ENCODE measurements at regions not wholly inside any gene's neighbourhood (a gene's known extent, or its start where the extent isn't known, plus 50 kb on each side); places are given as distances from the start of the nearest gene placed in this dataset.
"Not testable (repeated sequence)": the region's sequence is repeated elsewhere in the genome, so short reads cannot be mapped to it uniquely, and the experiment has no call there.

DNA sequence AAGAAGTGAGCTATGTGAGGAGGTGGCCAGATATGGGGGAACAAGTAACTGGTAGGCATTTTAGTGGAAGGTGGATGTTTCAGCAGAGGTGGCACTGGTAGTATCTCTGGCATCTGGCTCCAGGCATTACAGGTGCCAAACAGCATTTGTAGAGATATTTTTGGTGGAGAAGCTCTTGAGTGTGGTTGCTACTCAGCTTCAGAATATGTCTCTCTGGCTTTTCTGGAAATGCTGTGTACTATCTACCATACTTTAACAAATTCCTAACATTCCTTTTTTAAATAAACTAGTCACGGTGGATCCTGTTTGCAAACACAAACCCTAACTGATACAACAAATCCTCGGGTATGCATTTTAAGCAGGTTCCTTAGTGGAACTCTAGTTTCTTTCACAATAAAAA, 128.0 kb downstream of the BARX2 start:
- no peak for DNase-seq

DNA sequence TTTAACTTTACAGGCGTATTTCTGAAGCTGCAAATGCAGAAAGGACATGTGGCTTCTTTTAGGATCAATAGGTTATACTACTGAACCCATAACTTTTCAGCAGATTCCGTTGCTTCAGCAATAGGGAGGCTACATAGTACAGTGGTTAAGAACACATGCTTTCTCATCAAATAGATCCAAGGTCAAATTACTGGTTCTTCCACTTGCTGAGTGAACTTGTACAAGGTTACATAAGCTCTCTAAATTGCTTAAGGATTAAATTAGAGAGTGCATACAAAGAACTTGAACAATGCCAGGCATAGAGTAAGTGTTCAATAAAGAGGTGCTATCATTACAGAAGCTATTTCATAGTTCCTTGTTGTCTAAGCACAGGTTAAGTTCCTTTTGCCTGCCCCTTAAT, 129.6 kb downstream of the BARX2 start:
- no peak for DNase-seq

DNA sequence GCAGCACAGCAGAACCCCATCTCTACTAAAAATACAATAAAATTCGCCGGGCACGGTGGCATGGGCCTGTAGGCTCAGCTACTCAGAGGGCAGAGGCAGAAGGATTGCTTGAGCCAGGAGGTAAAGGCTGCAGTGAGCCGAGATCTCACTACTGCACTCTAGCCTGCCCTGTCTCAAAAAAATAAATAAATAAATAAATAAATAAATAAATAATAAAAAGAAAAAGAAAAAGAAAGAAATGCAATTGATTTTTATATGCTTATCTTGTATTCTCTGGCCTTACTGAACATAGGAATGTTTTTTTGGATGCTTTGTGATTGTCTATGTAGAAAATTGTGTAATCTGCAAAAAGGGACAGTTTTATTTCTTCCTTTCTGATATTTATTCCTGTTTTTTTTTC, 132.5 kb downstream of the BARX2 start:
- no peak for DNase-seq

DNA sequence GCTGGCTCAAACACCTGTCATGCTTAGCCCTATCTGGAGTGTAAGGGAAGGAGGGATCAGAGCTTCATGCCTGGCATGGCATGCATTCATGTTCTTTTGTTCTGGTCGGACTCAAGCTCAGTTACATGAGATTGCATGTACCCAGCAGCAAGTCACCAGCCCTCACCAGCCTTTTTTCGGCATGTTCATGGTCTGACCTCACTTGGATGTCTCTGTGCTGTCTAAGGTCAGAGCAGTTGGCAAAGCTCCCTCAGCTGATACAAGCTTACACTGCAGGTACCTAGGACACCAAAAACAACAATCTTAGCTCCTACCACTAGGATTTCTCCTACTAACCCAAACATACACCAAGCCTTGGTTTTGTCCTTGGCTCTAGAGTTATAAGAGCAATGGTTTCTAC, 152.6 kb downstream of the BARX2 start:
- no peak for DNase-seq

DNA sequence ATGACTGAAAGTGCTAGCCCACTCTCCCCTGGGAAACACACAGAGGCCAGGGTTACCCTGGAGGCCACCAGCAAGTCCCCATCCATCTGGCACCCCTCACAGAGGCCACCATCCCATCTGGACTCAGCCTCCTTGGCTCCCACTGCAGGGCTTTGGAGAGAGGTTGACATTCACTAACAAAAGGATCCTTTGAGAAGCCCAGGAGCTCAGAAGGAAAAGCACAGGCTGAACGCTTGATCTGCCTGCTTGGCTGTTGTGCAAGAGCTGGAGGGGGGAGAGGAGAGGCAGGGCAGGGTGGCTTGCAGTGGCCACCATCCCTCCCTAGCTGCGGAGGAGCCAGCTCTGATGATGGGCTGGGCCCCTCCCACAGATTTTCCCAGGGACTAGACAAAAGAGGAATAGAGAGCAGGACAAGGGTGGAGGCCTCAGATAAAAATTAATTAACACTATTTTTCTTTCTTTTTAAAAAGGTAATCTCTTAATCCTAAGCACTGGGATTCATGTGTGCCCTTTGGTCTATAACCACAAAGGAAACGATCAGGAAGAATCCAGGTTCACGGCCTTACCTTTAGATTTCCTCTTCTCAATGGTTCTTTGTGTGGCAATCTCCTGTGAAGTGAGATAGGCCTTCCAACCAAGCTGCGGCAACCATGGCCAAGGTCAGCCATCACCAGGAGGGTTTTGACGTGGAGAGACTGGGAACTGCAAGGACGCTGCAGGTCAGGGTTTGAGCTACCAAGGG, 154.7 kb downstream of the BARX2 start:
- no peak for DNase-seq

DNA sequence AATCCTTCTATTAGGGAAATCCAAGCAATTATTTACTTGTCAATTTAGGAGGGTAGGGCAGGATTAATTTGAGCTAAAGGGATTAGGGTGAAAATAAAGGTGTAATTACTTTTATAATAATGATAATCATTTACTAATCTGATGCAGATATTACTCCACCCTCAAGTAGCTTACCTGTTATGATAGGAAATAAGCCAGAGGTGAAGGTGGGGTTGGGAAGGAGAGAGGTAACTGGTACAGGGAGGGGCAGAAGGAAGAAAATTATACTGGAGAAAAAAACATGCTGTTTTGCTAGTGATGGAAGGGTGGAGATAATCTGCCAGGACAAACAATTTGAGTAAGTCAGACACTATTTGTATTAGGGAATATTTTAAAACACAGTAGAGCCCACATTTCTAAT, 157.7 kb downstream of the BARX2 start:
- no peak for DNase-seq

DNA sequence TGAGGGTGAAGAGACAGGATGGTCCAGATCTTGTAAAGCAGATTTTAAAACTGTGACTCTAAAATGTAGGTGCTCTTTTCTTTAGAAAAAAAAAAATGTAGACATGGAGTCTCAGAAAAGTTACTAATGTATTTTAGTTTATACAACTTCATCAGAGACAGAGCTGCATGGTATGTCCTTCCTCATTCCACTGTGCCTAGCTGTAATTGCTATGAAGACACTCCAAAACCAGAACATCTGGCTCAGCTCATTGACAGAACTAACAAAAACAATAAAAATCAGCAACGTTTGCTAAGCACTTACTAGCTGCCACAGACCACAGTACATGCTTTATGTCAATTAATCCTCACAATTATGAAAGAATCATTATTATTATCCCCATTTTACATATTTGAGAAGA, 160.7 kb downstream of the BARX2 start:
- no peak for DNase-seq

DNA sequence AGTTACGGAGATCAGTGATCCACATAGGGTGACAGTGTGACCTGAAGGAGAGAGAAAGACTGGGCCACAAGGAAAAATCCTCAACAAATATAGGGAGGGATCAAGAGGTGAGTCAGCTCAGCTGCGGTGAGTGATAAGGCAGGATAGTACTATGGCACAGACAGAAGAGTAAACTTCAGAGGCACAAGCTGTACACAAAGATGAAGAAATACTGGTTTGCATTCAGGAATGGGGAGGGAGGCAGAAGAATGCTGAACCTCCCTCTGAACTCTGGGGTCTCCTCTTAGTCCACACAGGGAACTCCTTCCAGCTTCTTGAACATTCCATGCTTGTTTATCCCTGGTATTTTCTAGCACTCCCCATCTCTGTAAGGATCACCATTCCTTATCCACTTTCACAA, 162.7 kb downstream of the BARX2 start:
- no peak for DNase-seq

DNA sequence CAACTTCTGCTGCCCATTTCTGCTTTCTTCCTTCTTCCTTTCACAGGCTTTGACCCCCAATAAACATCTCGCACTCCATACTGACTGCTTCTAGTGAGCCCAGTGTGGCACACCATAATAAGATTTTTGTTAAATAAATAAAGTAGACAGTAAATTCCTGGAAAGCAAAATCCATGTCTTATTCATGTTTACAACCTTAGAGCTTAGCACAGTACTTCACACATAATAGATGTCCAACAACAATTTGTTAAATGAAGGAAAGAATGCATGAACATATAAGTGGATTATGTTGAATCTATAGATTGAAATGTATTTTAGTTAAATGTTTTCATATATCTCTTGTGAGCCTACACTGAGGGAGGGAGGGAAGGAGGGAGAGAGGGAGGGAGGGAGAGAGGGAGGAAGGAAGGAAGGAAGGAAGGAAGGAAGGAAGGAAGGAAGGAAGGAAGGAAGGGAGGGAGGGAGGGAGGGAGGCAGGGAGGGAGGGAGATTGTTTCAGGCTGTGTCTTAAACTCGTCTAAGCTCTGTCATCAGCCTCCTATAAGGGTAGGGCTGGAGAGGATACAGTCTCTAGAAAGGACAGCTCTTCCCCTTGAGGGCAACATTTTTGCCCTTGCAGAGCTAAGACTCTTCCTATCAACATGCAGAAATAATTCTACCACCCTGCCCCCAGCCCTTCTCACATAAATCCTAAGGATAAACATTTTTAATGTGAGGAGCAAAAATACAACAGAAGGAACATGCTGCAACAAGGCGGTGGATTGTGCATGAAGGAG, 168.1 kb downstream of the BARX2 start:
- no peak for DNase-seq

DNA sequence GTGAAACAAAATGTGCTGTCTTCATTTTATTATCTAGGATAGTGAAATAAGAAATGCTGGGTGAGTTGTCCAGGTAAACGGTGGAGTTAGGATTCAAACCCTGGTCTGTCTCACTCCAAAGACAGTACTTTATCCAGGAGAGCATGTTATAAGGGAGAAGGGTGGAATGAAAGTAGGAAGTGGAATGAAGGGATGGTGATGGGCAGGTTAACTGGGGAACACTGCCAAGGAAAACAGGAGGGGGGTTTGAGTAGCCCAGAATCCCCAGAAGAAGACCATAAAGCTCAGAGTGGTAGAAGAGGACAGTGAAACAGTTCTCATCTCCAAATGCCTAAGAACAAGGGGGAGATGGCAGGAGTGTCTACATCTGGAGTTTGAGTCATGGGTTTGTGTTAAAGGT, 169.0 kb downstream of the BARX2 start:
- no peak for DNase-seq

DNA sequence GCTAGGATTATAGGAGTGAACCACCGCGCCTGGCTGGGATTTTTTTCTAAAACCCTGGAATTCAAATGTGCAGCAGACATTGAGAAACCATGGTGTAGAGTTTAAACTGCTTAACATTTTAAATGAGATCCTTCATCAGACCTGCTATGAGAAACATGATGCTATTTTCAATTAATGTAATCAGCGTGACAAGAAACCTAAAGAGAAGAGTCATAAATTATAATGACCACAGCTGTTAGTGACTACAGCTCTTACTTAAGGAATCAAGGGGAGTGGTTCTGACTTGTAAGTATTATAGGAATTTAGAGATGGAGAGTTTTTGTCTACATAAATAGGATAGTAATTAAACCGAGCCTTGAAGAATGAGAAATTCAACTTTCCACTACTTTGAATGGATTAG, 170.6 kb downstream of the BARX2 start:
- DNase-seq, result no peak

DNA sequence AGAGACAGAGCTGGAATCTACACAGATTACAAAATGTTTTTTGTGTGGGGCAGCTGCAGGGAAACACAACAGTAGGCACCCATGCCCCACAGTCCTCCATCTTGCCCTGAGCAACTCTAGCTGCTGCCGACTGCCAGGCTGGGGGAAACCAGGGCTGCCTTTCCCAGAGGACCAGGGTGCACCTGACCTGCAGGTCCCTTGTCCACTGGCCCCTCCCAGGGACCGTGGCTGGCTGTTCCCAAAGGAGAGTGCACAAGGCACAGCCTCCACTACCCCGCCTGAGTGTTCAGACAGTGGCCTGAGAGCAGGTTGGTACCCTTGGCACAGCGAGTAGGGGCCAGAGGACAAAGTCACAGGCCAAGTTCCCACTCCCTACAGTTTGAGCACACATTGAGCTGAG, 181.8 kb downstream of the BARX2 start:
- no peak for DNase-seq

DNA sequence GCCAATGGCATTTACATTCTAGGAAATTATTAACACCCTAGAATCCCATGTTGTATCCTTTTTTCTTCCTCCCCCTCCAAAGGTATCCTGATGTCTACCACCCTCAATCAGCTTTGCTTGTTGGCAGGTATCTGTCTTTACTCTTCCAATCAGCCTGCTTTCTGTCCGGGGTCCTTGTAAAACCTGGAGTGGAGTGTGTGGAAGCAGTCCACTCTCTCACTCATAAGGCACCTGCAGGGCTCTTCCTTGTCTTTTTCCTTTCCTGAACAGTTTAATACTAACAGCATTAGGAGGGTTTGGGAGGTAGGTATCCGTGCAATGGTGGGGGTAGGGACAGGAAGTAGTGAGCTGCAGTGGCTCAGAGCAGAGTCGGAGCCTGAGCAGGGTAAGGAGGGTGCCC, 193.4 kb downstream of the BARX2 start:
- no peak for DNase-seq

DNA sequence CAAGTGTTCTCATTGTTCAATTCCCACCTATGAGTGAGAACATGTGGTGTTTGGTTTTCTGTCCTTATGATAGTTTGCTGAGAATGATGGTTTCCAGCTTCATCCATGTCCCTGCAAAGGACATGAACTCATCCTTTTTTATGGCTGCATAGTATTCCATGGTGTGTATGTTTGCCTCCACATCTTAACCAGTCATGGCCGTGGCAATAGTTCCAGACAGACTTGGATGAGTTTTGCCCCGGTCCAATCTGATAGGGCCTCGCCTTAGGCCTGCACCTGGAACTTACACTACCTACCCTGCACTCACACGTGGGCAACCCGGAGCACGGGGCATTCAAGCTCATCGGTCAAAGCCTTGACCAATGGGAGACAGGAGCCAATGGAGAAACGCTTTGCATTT, 197.0 kb downstream of the BARX2 start:
- not testable (repeated sequence) for DNase-seq

DNA sequence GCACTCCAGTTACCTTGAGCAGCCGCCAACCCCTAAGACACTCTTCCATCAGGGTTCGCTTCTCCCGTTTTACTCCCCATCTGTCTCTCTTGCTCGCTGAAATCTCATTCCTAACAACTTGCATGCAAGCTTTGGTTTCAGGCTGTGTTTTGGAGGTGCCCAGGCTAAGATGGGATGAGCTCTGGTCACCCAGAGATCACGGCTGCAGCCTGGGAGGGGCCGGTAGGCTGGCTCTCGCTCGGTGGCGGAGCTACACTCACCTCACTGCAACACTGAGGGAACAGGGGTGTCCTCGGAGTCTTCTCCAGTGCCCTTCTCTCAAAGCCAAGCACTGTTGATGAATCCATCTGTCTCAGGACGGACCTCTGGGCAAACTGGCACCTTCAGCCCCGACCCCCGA, 197.5 kb downstream of the BARX2 start:
- no peak for DNase-seq

DNA sequence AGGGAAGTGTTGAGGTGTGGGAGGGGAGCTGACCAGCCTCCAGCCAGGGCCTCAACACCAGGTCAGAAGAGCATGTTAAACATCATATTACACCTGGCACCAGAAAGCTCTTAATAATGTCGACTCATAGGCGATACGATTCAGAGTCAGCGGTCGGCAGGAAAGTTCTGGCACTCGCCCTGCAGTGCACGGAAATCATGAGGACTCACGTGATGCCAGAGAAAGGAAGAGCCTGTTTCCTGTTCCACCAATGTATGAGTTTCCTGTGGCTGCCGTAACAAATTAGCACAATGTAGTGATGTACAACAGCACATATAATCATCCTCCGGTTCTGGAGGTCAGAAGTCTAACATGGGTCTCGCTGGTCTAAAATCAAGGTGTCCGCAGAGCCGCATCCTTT, 198.8 kb downstream of the BARX2 start:
- no peak for DNase-seq

DNA sequence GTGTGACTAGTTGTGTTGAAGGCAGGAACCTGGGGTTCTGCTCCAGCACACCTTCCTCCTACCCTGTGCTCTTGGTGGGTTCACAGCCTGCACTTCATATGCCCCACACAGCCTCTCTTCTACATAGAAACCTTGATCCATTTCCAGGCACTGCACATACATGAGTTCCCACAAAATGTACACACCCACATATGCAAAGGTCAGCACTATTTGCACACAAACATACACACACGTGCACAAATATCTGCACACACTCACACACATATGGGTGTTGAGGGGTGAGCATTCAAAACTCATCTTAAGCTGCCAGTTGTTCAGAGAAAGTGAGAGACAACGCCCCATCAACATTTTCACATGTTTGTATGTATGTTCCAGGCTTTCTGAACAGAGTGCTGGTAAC, 201.0 kb downstream of the BARX2 start:
- no peak for DNase-seq

DNA sequence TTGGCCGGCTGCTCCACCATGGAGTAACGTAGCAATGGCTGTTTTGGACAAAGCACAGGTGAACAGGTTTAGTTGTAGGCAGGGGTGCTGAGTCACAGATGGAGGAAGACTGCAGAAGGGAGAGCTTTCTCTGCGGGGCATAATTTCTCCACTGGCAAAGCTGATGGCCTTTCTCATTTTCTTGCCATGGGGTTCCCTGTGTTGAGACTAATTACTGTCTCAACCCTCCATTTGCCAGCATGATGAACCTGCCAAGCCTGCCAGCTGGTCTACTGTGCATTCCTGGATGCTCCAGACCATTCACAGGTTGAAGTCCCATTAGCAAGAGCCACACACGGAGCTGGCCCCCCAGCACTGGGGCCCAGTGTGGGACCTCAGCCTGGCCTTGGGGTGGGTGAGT, 202.4 kb downstream of the BARX2 start:
- DNase-seq, result no peak

DNA sequence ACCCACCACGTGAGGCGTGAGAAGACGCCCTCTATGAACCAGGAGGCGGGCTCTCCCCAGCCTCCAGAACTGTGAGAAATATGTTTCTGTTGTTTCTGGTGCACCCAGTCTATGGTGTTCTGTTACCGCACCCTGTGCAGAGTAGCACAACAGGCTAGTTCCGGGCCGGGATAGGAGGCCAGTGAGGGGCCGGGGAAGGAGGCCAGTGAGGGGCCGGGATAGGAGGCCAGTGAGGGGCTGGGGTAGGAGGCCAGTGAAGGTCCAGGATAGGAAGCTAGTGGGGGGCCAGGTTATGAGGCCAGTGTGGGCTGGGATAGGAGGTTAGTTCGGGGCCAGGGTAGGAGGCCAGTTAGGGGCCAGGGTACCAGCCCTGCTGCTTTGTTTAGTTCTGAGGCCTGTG, 204.6 kb downstream of the BARX2 start:
- no peak for DNase-seq

DNA sequence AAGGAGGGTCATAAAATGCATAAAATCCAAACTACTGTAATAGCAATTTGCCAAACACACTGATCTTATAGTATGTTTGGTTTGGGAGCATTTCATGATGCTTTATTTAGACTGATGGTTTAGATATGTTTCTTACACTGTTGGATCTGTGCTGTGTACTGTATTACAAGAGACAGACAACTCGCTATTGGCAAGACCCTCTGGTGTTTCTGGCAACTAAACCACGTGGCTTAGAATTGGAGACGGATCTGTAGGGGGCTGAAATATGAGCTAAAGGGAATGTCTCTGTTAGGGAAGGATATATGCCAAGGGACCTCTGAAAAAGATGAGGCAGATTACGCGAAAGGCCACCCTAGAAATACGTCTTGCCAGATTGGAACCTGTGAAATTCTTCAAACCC, 208.7 kb downstream of the BARX2 start:
- no peak for DNase-seq

DNA sequence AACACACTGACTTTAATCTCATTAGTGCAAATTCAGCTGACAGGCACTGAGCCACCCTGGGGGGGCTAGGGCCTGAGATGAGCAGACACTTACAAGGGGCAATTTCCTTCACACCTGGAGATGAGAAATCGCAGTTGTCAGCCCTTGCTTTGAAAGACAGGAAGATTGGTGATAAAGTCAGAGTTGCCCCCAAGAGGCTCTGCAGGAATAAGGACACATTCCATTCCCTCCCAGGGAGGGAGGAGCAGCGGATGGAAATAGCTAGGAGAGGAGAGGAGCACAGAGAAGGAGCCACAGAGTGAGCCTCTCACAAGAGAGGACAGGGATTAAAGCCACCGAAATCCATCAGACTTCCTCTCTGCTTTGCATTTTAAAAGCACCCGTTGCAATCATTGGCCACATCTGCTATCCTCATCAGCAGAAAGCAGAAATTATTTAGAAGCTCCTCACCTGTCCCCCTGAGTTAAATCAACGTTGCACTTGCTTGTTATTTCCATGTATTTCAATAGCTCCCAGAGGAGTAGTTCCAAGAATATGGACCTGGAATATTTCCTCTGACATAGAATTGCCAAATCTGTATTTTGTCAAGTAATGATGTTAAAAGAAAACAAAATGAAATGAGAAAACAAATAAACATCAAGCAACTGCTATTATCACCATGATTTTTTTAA, 213.7 kb downstream of the BARX2 start:
- DNase-seq, result no peak

DNA sequence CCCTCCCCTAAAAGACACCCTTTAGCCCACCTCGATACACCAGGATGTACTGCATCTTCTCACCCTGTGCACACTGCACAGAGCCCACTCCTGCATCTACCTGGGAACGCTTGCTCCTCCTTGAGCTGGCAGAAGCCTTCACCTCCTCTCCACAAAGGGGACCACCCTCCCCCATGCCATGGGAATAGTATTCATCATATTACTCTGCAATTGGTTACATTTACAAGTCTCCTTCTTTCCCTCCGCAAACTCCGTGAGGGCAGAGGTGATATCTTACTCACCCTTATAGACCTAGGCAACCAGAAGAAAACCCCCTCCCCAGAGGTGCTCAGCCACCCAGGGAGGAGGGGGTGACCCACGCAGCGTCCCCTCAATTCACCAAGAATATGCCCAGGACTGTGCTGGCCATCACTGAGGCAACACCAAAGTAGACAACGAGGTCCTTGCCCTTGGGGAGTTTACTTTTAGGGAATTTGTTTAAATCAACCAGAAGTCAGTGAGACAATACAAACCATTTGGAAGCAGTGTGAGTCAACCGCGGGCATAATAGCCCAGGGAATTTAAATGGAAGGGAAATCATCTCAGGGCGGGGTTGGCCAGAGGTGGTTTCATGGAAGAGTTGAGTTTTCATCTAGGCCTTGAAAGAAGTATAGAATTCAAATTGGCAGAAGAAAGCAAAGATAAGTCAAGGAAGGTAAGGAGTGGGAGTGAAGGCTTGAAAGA, 214.5 kb downstream of the BARX2 start:
- DNase-seq, result no peak

DNA sequence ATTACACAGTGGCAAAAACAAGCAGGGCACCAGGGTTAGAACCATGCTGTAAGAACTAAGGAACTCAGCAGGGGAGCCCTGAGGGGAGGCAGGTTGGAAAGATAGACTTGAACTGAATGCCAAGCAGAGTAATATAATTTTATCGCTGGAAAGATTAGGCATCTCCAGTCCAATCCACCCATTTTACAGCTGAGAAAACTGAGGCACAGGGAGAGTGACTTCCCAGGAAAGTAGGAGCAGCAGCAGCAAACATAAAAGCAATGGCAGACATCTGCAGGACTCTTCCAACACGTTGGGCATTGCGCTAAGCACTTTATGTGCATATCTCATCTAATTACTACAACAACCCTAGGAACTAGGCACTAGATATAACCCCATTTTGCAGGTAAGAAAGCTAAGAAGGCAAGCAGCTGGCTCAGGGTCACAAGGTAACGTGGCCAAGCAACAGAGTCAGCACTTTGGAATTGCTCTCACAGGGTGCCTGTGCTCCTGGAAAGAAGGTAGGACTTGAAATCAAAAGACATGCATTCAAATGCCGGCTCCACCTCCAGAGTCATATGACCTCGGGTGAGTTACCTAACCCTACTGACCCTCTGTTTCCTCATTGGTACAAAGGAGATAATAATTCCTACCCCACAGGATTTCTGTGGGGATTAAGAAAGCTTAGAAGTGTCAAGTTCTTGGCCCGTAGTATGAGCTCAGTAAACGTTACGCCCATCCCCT, 215.3 kb downstream of the BARX2 start:
- DNase-seq, result no peak
